Upper lobe of right lung (tissue), 1 donor: ENCODE measurements at regions not wholly inside any gene's neighbourhood (a gene's known extent, or its start where the extent isn't known, plus 50 kb on each side); places are given as distances from the start of the nearest gene placed in this dataset.
"Not testable (repeated sequence)": the region's sequence is repeated elsewhere in the genome, so short reads cannot be mapped to it uniquely, and the experiment has no call there.

ENCODE experiments used
- ATAC-seq: fragments of 200-7000 bp; cut with Tn5 transposase; one replicate; pipeline ENCODE4 v1.9.1; 2020; ENCODE audit warnings: mild to moderate bottlenecking, moderate library complexity
- DNase-seq: peaks from one replicate; pipeline ENCODE4 v3.0.0-alpha.2; 2020
- H3K27ac ChIP-seq: fragments of 200-600 bp; one replicate; pipeline ENCODE4 v1.8.0; 2022
- H3K27me3 ChIP-seq: fragments of 200-600 bp; one replicate; pipeline ENCODE4 v1.8.0; 2022; ENCODE audit warnings: mild to moderate bottlenecking
- H3K36me3 ChIP-seq: fragments of 200-600 bp; one replicate; pipeline ENCODE4 v1.8.0; 2022
- H3K4me1 ChIP-seq: fragments of 200-600 bp; one replicate; pipeline ENCODE4 v1.8.0; 2022
- H3K4me3 ChIP-seq: fragments of 200-600 bp; one replicate; pipeline ENCODE4 v1.8.0; 2022; ENCODE audit warnings: mild to moderate bottlenecking
- H3K9me3 ChIP-seq: fragments of 200-600 bp; one replicate; pipeline ENCODE4 v1.8.0; 2022
- CTCF ChIP-seq: fragments of 200-600 bp; IDR thresholded peaks from one replicate; pipeline ENCODE4 v1.8.0; 2022; ENCODE audit warnings: antibody characterized with exemption
- intact Hi-C: fragments of 100-400 bp; cut with DNase I; formaldehyde crosslinking; loops from one replicate; pipeline ENCODE4 v1.11.0; 2022
- donor health status: DM: no; HTN: yes; CAD: no; lungs with severe emphysema.

DNA sequence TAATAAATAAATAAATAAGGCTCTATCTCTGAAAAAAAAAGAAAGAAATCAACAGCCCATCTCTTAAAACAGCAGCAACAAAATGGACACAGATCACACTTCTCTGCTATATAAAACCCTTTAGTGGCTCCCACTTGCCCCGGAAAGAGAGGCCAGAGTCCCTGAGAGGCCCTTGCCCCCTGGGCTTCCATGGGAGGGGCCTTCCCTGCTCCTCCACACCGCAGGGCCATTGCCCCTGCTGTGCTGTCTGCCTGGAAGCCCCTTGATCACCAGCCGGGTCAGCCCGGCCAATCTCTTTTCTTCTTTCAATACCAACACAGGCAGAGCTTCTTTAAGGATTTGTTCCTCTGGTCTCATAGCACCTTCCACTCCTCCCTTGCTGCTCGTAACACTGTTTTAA is 171.1 kb downstream of the URI1 start:
- Histone ChIP-seq H3K9me3 (no peaks in the 10 kb centered on the region), H3K27me3 (peaks cover 18% of the 10 kb centered on the region), H3K27ac (no peak overlapping the region), H3K36me3 (no peaks in the 10 kb centered on the region), H3K4me1 (no peaks in the 10 kb centered on the region), H3K4me3 (no peak overlapping the region)
- ATAC-seq = no peak
- intact Hi-C loops = no loop called here
- TF ChIP-seq CTCF = no peak
- no peak for DNase-seq

DNA sequence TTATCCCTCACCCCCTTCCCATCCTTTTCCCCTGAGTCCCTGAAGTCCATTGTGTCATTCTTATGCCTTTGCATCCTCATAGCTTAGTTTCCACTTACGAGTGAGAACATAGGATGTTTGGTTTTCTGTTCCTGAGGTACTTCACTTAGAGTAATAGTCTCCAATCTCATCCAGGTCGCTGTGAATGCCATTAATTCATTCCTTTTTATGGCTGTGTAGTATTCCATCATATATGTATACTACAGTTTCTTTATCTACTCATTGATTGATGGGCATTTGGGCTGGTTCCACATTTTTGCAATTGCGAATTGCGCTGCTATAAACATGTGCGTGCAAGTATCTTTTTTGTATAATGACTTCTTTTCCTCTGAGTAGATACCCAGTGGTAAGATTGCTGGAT is 172.1 kb downstream of the URI1 start:
- DNase-seq, H3K4me3 ChIP-seq, H3K36me3 ChIP-seq, H3K27ac ChIP-seq, H3K9me3 ChIP-seq, H3K4me1 ChIP-seq, ATAC-seq, intact Hi-C loops: not testable (repeated sequence)
- peaks cover 18% of the 10 kb centered on the region for H3K27me3 ChIP-seq

GRCh38 chr19:30115947-30116346 is 173.9 kb downstream of the URI1 start:
- H3K4me3 ChIP-seq = no peak overlapping the region
- H3K36me3 ChIP-seq = no peaks in the 10 kb centered on the region
- intact Hi-C loops = no loop called here
- no peaks in the 10 kb centered on the region for H3K9me3 ChIP-seq
- H3K27me3 ChIP-seq = peaks cover 18% of the 10 kb centered on the region
- TF ChIP-seq CTCF = no peak
- DNase-seq (no peak), ATAC-seq (no peak)
- no peaks in the 10 kb centered on the region for H3K4me1 ChIP-seq
- no peak overlapping the region for H3K27ac ChIP-seq

DNA sequence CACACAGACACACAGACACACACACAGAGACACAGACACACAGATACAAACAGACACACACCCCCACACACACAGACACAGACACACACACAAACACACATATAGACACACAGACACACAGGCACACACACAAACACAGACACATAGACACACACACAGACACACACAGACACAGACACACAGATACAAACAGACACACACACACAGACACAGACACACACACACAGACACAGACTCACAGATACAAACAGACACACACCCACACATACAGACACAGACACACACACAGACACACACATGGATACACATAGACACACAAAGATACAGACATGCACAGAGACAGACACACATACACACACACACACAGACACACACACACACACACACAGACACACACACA is 174.5 kb downstream of the URI1 start:
- Histone ChIP-seq H3K27me3 (peaks cover 18% of the 10 kb centered on the region), H3K36me3 (no peaks in the 10 kb centered on the region), H3K4me3 (no peak overlapping the region), H3K27ac (no peak overlapping the region), H3K4me1 (no peaks in the 10 kb centered on the region), H3K9me3 (no peaks in the 10 kb centered on the region)
- intact Hi-C loops = no loop called here
- no peak for TF ChIP-seq CTCF
- no peak for ATAC-seq
- DNase-seq = no peak

GRCh38 chr19:30116984-30117555 is 175.0 kb downstream of the URI1 start:
- peak; percentile 28 for DNase-seq
- intact Hi-C loops = no loop called here
- Histone ChIP-seq H3K9me3 (no peaks in the 10 kb centered on the region), H3K27ac (no peak overlapping the region), H3K27me3 (peaks cover 13% of the 10 kb centered on the region), H3K4me3 (no peak overlapping the region), H3K36me3 (no peaks in the 10 kb centered on the region), H3K4me1 (no peaks in the 10 kb centered on the region)
- peak; percentile 14 for ATAC-seq
- TF ChIP-seq CTCF = no peak

DNA sequence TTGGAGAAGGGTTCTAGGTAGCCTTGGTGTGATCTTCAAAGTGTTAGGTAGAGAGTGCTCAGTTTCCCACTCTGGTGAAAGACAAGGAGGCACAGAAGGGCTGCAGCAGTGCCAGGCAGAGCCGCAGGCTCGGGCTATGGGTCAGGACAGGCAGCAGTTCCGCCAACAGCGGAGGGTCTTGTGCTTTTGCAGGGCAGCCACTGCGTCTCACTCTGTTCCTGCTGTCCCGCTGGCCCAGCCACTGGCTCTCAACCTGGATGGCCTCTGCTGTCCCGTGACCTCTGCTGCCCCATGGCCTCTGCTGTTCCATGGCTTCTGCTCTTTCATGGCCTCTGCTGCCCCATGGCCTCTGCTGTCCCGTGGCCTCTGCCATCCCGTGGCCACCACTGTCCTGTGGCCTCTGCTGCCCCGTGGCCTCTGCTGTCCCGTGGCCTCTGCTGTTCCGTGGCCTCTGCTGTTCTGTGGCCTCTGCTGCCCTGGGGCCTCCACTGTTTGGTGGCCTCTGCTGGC is 175.7 kb downstream of the URI1 start:
- TF ChIP-seq CTCF = no peak
- no peak overlapping the region for H3K4me3 ChIP-seq
- ATAC-seq (no peak), DNase-seq (no peak)
- H3K27me3 ChIP-seq = peaks cover 11% of the 10 kb centered on the region
- H3K4me1 ChIP-seq = no peaks in the 10 kb centered on the region
- no peak overlapping the region for H3K27ac ChIP-seq
- H3K9me3 ChIP-seq = no peaks in the 10 kb centered on the region
- H3K36me3 ChIP-seq = no peaks in the 10 kb centered on the region
- intact Hi-C loops = no loop called here
